ENCODE measurements at regions not wholly inside any gene's neighbourhood (a gene's known extent, or its start where the extent isn't known, plus 50 kb on each side); places are given as distances from the start of the nearest gene placed in this dataset.
A peak's percentile ranks its signal among the peaks of the same experiment; 100 is the strongest.

DNA sequence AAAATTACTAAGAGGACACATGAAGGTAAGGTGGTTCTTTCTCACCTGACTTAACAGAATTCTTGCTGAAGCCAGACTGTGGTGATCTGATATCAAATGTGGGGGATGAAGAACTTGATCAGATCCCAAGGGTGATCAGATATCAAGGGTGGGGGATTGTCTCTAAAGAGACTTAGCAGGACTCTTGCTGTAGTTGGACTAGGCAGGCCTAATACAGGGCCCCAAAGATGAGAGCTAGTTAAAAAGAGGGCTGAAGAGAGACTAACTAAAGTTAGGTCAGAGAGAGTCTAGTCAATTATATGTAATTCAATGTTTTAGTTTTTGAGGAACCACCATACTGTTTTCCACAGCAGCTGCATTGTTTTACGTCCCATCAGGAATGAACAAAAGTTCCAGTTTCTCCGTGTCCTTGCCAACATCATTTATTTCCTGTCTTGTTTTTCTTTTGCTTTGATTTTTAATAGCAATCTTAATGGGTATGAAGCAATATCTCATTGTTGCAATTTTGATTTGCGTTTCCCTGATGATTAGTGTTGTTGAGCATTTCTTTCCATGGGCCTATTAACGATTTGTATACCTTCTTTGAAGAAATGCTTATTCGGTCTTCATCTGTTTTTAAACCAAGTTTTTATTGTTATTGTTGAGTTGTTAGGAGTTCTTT is 77.6 kb upstream of the ALDH1A1 start:
- no peak for ATAC-seq (ENCODE audit: insufficient number of reproducible peaks, low FRiP score, low read depth)
- Histone ChIP-seq H3K4me1 (ENCODE audit: control insufficient read depth in 1 of 2, low read depth in 2 of 2) (peaks cover 3 to 5% of the 10 kb centered on the region in 2 donors), H3K36me3 (no peaks in the 10 kb centered on the region), H3K4me3 (no peak overlapping the region), H3K27ac (no peak overlapping the region), H3K9me3 (no peaks in the 10 kb centered on the region), H3K27me3 (replicated peaks; ENCODE audit: insufficient read depth) (no peaks in the 10 kb centered on the region)
- TF ChIP-seq, protein P1, sequence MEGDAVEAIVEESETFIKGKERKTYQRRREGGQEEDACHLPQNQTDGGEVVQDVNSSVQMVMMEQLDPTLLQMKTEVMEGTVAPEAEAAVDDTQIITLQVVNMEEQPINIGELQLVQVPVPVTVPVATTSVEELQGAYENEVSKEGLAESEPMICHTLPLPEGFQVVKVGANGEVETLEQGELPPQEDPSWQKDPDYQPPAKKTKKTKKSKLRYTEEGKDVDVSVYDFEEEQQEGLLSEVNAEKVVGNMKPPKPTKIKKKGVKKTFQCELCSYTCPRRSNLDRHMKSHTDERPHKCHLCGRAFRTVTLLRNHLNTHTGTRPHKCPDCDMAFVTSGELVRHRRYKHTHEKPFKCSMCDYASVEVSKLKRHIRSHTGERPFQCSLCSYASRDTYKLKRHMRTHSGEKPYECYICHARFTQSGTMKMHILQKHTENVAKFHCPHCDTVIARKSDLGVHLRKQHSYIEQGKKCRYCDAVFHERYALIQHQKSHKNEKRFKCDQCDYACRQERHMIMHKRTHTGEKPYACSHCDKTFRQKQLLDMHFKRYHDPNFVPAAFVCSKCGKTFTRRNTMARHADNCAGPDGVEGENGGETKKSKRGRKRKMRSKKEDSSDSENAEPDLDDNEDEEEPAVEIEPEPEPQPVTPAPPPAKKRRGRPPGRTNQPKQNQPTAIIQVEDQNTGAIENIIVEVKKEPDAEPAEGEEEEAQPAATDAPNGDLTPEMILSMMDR (IDR thresholded peaks at IDR 0.05), result no peak
- DNase-seq (ENCODE audit: low spot score), result no peak

DNA sequence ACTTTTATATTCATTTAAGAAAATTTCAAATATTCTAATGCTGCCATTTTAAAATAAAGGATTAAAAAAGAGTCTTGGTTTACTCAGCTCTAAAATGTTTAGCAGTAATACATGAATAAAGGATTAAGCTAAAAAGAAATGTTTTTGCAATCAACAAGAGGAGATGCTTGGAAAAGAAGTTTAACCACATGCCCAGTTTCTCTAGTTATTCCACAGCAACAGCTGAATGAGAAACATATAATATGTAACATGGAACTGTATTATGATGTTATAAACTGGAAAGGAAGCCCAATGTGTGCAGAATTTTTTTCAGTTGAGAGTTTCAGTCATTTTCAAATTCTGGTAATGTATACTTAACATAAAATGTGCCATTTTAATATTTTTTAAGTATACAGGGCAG is 76.5 kb upstream of the ALDH1A1 start:
- Histone ChIP-seq H3K4me1 (ENCODE audit: control insufficient read depth in 1 of 2, low read depth in 2 of 2) (no peaks in the 10 kb centered on the region), H3K36me3 (no peaks in the 10 kb centered on the region), H3K4me3 (no peak overlapping the region), H3K27ac (no peak overlapping the region), H3K9me3 (no peaks in the 10 kb centered on the region), H3K27me3 (replicated peaks; ENCODE audit: insufficient read depth) (no peaks in the 10 kb centered on the region)
- TF ChIP-seq, protein P1 (IDR thresholded peaks at IDR 0.05), result no peak
- ATAC-seq (ENCODE audit: insufficient number of reproducible peaks, low FRiP score, low read depth) (no peak), DNase-seq (ENCODE audit: low spot score) (no peak)

- Histone ChIP-seq H3K9me3 (no peaks in the 10 kb centered on the region), H3K27me3 (replicated peaks; ENCODE audit: insufficient read depth) (no peaks in the 10 kb centered on the region), H3K27ac (no peak overlapping the region), H3K4me1 (ENCODE audit: control insufficient read depth in 1 of 2, low read depth in 2 of 2) (peaks cover 0 to 10% of the 10 kb centered on the region in 2 donors), H3K36me3 (no peaks in the 10 kb centered on the region), H3K4me3 (no peak overlapping the region)
- TF ChIP-seq, protein P1 (IDR thresholded peaks at IDR 0.05), result no peak
- no peak for ATAC-seq (ENCODE audit: insufficient number of reproducible peaks, low FRiP score, low read depth)
- no peak for DNase-seq (ENCODE audit: low spot score)
Measured at GRCh38 chr9:73026375-73026774, 73.5 kb upstream of the ALDH1A1 start.

GRCh38 chr9:73024601-73025034 is 71.8 kb upstream of the ALDH1A1 start:
- no peak overlapping the region for H3K4me3 ChIP-seq
- H3K36me3 ChIP-seq, result no peaks in the 10 kb centered on the region
- TF ChIP-seq, protein P1 (IDR thresholded peaks at IDR 0.05), result no peak
- no peaks in the 10 kb centered on the region for H3K9me3 ChIP-seq
- no peaks in the 10 kb centered on the region for H3K27me3 ChIP-seq (replicated peaks; ENCODE audit: insufficient read depth)
- no peak overlapping the region for H3K27ac ChIP-seq
- peaks cover 0 to 10% of the 10 kb centered on the region in 2 donors for H3K4me1 ChIP-seq (ENCODE audit: control insufficient read depth in 1 of 2, low read depth in 2 of 2)
- no peak for DNase-seq (ENCODE audit: low spot score)
- no peak for ATAC-seq (ENCODE audit: insufficient number of reproducible peaks, low FRiP score, low read depth)

- H3K27me3 ChIP-seq (replicated peaks; ENCODE audit: insufficient read depth), result no peaks in the 10 kb centered on the region
- DNase-seq (ENCODE audit: low spot score) (no peak), ATAC-seq (ENCODE audit: insufficient number of reproducible peaks, low FRiP score, low read depth) (peak; percentile 28)
- H3K4me1 ChIP-seq (ENCODE audit: control insufficient read depth in 1 of 2, low read depth in 2 of 2), result peaks cover 0 to 10% of the 10 kb centered on the region in 2 donors
- no peaks in the 10 kb centered on the region for H3K36me3 ChIP-seq
- TF ChIP-seq, protein P1 (IDR thresholded peaks at IDR 0.05), result peak; percentile 87
- H3K4me3 ChIP-seq, result peak overlapping the region; percentile 41
- no peak overlapping the region for H3K27ac ChIP-seq
- peaks cover under 1% of the 10 kb centered on the region for H3K9me3 ChIP-seq
Measured at GRCh38 chr9:73023025-73023541, 70.2 kb upstream of the ALDH1A1 start.

Data from thoracic aorta (tissue), 2 donors.